Activated CD4-positive, alpha-beta T cell treated with anti-CD3 and anti-CD28 coated beads, Interleukin-2, amount 50 U/mL, for 48 hours (primary cell): ENCODE measurements at regions not wholly inside any gene's neighbourhood (a gene's known extent, or its start where the extent isn't known, plus 50 kb on each side); places are given as distances from the start of the nearest gene placed in this dataset.
A peak's percentile ranks its signal among the peaks of the same experiment; 100 is the strongest.
"Not testable (repeated sequence)": the region's sequence is repeated elsewhere in the genome, so short reads cannot be mapped to it uniquely, and the experiment has no call there.

ENCODE experiments used
- DNase-seq, 2 experiments: peaks; one replicate each; pipeline ENCODE4 v3.0.0-alpha.2; 2020

- no peak for DNase-seq
These were observed 77.3 kb downstream of the PPCDC start for GRCh38 chr15:75100679-75101078.

- peak; percentile 21 to 50 for DNase-seq
These were observed 81.6 kb downstream of the PPCDC start for GRCh38 chr15:75104804-75105557.

GRCh38 chr15:75107516-75107907 lies 84.1 kb downstream of the PPCDC start:
- no peak for DNase-seq

- DNase-seq = peak; percentile 60 to 73
These were observed 84.8 kb downstream of the PPCDC start for GRCh38 chr15:75107908-75108838.

- DNase-seq = no peak
These were observed 85.8 kb downstream of the PPCDC start for GRCh38 chr15:75109021-75109735.

- no peak for DNase-seq
These were observed 86.3 kb downstream of the PPCDC start for GRCh38 chr15:75109736-75110130.

GRCh38 chr15:75112278-75112847 lies 89.0 kb downstream of the PPCDC start:
- no peak for DNase-seq

- DNase-seq = no peak
These were observed 88.7 kb upstream of the C15orf39 start for GRCh38 chr15:75112848-75113492.

GRCh38 chr15:75114327-75114726 lies 87.4 kb upstream of the C15orf39 start:
- no peak for DNase-seq

- DNase-seq = no peak
These were observed 86.9 kb upstream of the C15orf39 start for GRCh38 chr15:75114796-75115195.

GRCh38 chr15:75115411-75115913 lies 86.2 kb upstream of the C15orf39 start:
- not testable (repeated sequence) for DNase-seq

- not testable (repeated sequence) for DNase-seq
These were observed 85.5 kb upstream of the C15orf39 start for GRCh38 chr15:75116143-75116542.

- DNase-seq = no peak
These were observed 83.7 kb upstream of the C15orf39 start for GRCh38 chr15:75117993-75118392.

- not testable (repeated sequence) for DNase-seq
These were observed 82.4 kb upstream of the C15orf39 start for GRCh38 chr15:75119312-75119711.

- no peak for DNase-seq
These were observed 80.2 kb upstream of the C15orf39 start for GRCh38 chr15:75121491-75121890.

GRCh38 chr15:75123395-75123794 lies 78.3 kb upstream of the C15orf39 start:
- no peak for DNase-seq

- not testable (repeated sequence) for DNase-seq
These were observed 77.4 kb upstream of the C15orf39 start for GRCh38 chr15:75124278-75124677.

GRCh38 chr15:75125935-75126334 lies 75.7 kb upstream of the C15orf39 start:
- DNase-seq = no peak

GRCh38 chr15:75126864-75127580 lies 74.7 kb upstream of the C15orf39 start:
- no peak for DNase-seq

- no peak for DNase-seq
These were observed 71.9 kb upstream of the C15orf39 start for GRCh38 chr15:75129788-75130187.

GRCh38 chr15:75131269-75131643 lies 70.4 kb upstream of the C15orf39 start:
- DNase-seq = no peak
